A673 (cell line): ENCODE measurements at regions not wholly inside any gene's neighbourhood (a gene's known extent, or its start where the extent isn't known, plus 50 kb on each side); places are given as distances from the start of the nearest gene placed in this dataset.

Experiments used
- EZH2 ChIP-seq: fragments of 200-600 bp; sonication (generic); IDR thresholded peaks from 2 replicates; pipeline ENCODE4 v1.6.1; 2017; ENCODE audit warnings: borderline replicate concordance, low read depth, mild to moderate bottlenecking, mixed read lengths, antibody characterized with exemption, low read length; ENCODE audit not compliant: poor library complexity, severe bottlenecking
- TF ChIP-seq, protein P1 (sequence below): fragments of 300-800, 200-600 bp; sonication (generic); conservative IDR thresholded peaks from 2 replicates; pipeline ENCODE4 v1.5.1; 2017; ENCODE audit warnings: low read depth, mild to moderate bottlenecking, antibody characterized with exemption, low read length, moderate library complexity, mixed read lengths

DNA sequence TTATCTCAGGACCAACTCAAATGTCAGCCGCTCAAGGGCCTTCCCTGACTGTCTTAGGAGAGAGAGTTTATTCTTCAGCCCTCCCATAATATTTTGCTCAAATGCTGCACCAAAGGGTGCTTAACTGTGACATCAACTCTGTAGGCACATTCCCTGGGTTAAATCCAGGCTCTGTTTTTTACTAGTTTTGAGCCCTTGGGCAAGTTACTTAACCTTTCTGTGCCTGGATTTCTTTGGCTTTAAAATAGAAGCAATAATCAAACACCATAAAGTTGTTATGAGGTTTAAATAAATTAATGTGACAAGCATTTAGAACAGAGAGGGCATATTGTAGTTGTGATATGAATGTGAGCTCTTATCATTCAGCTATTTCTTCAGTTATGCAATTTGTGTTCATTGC is 54.2 kb upstream of the LIMCH1 start:
- no peak for TF ChIP-seq EZH2
- TF ChIP-seq, protein P1, sequence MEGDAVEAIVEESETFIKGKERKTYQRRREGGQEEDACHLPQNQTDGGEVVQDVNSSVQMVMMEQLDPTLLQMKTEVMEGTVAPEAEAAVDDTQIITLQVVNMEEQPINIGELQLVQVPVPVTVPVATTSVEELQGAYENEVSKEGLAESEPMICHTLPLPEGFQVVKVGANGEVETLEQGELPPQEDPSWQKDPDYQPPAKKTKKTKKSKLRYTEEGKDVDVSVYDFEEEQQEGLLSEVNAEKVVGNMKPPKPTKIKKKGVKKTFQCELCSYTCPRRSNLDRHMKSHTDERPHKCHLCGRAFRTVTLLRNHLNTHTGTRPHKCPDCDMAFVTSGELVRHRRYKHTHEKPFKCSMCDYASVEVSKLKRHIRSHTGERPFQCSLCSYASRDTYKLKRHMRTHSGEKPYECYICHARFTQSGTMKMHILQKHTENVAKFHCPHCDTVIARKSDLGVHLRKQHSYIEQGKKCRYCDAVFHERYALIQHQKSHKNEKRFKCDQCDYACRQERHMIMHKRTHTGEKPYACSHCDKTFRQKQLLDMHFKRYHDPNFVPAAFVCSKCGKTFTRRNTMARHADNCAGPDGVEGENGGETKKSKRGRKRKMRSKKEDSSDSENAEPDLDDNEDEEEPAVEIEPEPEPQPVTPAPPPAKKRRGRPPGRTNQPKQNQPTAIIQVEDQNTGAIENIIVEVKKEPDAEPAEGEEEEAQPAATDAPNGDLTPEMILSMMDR = no peak
